ENCODE measurements at regions not wholly inside any gene's neighbourhood (a gene's known extent, or its start where the extent isn't known, plus 50 kb on each side); places are given as distances from the start of the nearest gene placed in this dataset.
"Not testable (repeated sequence)": the region's sequence is repeated elsewhere in the genome, so short reads cannot be mapped to it uniquely, and the experiment has no call there.

DNA sequence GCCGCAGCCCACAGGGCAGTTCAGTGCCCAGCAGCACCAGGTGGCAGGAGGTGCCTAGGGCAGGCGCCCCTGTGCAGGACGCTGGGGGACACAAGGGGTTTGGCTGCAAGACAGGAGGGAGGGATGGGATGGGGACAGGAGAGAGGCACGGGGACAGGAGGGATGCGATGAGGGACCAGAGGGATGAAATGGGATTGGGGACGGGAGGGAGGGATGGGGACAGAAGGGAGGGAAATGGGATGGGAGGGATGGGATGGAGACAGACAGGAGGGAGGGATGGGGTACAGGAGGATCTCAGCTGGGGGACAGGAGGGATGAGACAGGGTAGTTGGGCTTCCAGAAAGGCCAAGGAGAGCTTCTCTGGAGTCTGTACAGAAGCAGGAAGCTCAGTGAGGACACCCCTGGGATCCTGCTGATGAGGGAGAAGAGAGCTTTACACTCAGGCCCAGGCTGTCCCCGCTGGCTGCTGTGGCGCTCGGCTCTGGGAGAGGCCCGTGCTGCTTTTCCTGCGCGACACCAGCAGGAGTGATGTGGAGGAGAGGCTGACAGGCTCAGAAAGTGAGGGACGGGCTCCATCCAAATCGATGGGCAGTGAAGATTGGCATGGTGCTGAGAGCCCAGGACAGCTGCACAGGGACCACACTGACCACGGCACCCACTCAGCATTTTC, 400.8 kb downstream of the SMOC2 start:
- no peak for DNase-seq

DNA sequence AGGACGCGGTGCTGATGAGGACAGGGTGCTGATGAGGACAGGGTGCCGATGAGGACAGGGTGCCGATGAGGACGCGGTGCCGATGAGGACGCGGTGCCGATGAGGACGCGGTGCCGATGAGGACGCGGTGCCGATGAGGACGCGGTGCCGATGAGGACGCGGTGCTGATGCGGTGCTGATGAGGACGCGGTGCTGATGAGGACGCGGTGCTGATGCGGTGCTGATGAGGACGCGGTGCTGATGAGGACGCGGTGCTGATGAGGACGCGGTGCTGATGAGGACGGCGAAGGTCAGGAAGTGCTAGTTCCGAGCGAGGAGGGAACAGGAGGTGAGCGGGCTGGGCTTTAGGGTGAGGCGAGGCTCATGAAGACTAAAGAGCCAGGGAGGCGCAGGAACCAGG, 399.9 kb downstream of the SMOC2 start:
- not testable (repeated sequence) for DNase-seq

DNA sequence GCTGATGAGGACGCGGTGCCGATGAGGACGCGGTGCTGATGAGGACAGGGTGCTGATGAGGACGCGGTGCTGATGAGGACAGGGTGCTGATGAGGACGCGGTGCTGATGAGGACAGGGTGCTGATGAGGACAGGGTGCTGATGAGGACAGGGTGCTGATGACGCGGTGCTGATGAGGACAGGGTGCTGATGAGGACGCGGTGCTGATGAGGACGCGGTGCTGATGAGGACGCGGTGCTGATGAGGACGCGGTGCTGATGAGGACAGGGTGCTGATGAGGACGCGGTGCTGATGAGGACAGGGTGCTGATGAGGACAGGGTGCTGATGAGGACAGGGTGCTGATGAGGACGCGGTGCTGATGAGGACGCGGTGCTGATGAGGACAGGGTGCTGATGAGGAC, 399.3 kb downstream of the SMOC2 start:
- DNase-seq = not testable (repeated sequence)

DNA sequence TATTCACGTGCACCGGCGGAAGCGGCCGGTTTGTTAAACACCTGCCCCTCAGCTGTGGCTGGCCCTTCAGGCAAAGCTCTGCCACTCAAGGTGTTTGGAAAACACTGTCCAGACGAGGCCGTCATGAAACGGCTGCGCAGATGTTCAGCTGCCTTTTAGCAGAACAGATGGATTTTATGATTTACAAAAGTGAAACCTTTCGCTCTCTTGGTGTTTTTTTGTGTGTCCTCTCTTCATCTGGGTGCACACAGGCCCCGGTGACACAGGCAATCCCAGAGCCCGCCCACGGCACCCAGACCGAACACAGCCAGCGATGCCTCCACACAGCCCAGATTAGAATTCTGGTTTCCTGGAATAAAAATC, 397.0 kb downstream of the SMOC2 start:
- DNase-seq = no peak

DNA sequence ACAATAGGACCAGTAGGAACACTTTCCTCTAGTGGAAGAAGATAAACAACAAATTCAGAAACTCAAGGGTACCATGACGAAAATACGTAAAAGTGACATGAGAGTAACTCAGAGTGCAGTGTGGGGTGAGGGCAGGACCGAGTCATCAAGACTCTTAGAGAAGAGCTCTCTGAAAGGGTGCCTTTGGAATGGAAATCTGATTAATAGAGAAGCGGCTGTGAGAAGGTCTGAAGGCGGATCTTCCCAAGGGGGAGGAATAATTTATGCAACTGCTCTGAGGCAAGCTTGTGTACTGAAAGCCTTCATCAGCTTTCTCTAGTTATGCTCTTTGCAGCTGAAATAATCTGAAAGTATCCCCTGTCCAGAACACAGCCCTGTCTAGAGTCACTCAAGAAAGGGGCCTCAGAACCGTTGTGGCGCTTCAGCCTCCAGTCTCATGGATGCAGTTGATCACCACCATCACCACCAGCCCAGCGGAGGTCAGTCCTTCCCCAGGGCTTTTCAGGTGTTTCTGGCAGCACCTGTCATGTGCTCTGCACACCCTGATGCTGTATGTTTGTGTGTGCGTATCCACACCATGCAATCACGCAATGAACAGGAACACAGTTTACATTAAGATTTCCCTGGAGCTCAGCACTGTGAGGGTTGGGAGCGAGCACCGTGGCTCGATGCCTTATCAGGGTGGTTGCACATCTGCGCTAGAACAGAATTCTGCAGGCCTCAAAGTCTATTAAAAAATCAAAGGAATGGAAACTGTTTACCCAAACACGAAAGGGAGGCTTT, 396.5 kb downstream of the SMOC2 start:
- DNase-seq = no peak

DNA sequence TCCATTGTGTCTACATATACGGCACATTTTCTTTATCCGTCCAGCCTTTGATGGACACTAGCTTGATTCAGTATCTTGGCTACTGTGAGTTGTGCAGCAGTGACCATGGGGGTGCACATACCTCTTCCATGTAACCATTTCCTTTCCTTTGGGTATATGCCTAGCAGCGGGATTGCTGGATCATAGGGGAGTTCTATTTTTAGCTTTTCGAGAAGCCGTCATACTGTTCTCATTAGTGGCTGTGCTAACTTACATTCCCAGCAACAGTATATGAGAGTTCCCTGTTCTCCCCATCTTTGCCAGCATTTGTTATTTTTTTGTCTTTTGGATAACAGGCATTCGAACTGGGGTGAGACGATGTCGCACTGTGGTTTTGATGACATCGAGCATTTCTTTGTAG, 395.0 kb downstream of the SMOC2 start:
- no peak for DNase-seq

DNA sequence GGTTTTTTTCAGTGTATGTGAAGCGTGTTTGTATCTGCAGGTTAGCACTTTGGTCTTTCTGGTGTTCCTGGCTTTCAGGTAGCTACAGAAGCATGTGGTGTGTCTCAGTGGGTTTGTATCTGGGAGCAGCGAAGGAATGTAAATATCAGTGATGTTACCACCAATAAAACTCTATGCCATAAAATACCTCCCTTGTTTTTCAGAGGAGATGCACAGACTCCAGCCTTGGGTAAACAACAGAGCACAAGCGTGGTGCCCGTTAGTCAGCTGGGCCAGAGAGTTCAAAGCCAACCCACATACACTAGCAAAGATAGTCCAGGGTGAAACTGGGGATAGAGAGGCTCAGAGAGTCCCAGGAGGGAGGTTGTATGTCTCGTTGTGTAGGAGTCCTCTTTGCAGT, 393.8 kb downstream of the SMOC2 start:
- DNase-seq = no peak

DNA sequence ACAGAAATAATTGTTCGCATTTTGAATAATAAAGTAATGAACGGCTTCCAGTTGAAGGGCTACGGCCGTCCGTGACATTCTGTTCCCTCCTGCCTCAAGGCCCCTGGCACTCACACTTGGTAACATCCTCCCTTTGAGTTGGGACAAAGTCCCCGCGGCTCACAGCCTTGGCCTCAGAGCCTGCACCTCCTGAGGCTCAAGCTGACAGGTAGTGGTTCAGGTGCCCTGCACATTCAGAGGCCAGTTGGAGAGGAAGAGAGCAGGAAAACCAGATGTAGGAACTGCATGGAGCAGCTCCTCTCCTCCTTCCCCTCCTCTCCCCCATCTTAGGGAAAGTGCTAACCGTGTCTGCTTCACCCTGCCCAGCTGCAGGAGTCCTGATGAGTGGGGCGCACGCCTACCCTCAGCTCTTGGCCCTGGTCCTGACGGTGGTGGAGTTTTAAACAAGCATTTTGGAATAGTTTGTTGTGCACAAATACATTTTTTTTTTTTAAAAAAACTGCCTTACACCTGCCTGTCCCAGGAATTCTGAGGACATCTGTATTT, 393.1 kb downstream of the SMOC2 start:
- DNase-seq = no peak

DNA sequence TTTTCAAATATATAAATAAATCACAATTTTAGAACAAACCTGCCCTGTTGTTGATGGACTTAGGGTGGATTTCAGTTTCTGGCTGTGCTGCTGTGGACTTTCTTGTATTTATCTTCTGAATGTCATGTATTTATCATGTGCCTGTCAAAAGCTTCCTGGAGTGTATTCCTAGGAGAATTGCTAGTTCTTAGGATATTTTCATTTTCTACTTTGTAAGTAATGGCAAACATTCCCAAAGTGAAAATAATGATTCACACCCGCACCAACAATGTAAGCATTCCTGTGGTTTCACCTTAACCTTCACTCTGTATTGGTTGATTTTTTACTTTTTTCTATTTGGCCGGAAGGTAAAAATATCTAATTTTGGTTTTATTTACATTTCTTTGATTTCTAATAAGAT, 387.8 kb downstream of the SMOC2 start:
- DNase-seq = no peak

DNA sequence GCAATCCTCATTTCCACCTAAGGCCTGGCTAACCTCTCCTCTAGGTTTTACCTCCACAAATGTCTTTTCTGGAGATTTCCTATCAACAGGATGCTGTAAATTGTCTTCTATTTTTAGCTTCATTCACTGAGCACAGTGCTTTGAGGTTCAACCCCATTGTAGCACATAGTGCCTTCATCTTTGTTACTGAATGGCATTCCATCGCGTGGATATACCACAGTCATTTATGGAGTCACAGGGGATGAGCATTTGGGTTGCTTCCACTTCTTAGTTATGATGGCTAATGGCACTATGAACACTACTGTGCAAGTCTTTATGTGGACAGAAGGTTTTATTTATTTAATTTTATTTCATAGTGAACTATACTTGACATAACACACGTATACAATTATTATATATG, 387.1 kb downstream of the SMOC2 start:
- no peak for DNase-seq

DNA sequence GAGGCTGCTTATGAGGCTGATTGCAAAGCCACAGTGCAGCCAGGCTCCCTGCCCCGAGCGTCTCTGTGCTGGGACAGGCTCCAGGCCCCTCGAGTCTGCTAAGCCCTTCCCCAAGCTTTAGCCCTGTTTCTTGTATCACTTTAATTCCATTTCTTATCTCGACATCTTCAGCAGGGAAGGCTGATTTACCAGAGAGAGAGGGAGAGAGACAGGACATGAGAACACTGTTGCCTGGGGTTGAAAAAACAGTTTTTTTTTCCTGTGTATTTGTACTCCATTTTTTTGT, 386.5 kb downstream of the SMOC2 start:
- no peak for DNase-seq

DNA sequence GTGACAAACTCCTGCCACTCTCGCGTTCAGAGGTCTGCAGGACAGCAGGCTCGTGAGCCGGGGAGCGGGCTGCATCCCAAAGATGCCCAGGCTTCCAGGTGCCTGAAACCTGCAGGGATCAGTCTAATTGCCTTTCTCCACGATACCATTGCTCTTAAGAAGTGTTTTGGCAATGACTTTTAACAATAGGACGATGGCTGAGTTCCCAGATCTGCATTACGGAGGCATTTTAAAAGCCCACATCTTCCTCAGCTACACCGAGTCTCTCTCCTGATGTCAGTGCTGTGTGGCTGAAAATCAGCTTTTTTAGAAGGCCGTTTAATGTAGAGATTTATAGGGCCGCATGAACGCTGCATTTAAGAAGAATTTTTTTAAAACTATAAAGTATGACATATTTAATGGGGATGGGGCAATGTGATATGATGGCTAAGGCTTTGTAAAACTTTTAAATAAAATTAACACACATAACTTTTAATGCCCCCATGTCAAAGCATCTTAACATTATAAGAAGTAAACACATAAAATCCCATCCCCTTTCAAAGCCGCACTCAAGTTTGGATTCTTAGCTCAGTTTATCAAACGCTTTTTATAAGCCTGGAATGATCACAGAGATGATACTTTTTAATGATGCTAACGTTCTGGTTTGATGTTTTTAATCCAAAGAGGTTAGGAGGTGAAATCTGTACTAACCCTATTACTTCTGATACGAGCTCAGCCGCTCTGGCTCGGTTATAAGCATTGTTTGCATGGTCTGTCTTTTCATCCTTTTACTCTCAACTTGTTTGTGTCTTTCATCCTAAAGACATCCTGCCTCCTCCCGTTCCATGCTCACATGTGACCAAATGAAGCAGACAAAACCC, 386.0 kb downstream of the SMOC2 start:
- no peak for DNase-seq

DNA sequence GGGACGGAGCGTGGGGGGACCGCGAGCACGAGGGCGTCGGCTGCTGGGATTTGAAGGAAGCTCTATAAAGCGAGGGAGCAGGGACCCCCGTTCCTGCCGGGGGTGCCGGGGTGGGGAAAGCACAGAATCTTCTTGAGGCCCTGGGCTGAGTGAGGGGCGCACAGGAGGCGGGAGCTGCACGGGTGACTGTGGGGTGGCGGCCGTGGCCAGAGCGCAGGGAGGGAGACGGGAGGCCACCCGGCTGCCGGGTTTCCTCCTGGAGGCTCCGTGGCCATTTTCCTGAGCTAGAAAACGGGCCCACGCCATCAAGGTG, 385.1 kb downstream of the SMOC2 start:
- DNase-seq = no peak

DNA sequence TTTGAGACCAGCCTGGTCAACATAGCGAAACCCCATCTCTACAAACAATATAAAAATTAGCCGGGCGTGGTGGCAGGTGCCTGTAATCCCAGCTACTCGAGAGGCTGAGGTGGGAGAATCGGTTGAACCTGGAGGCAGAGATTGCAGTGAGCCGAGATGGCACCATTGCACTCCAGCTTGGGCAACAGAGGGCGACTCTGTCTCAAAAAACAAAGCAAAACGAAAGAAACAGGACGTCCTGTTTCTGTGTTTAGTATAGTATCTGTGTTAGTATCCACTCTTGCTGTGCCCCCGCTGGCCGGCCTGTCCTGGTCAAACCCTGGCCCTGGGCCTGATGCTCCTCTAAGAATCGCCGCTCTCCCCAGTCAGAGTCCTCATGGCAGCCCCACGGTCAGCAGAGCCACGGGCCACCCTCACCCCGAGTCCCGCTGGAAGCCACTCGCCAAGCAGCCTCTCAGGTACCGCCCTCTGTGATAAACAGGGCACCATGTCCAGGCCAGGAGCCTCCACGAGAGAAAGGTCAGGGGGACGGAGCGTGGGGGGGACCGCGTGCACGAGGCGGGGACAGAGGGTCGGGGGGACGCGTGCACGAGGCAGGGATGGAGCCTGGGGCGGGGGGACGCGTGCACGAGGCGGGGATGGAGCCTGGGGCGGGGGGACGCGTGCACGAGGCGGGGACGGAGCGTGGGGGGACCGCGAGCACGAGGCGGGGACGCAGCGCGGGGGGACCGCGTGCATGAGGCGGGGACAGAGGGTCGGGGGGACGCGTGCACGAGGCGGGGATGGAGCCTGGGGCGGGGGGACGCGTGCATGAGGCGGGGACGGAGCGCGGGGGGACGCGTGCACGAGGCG, 384.5 kb downstream of the SMOC2 start:
- DNase-seq = no peak

DNA sequence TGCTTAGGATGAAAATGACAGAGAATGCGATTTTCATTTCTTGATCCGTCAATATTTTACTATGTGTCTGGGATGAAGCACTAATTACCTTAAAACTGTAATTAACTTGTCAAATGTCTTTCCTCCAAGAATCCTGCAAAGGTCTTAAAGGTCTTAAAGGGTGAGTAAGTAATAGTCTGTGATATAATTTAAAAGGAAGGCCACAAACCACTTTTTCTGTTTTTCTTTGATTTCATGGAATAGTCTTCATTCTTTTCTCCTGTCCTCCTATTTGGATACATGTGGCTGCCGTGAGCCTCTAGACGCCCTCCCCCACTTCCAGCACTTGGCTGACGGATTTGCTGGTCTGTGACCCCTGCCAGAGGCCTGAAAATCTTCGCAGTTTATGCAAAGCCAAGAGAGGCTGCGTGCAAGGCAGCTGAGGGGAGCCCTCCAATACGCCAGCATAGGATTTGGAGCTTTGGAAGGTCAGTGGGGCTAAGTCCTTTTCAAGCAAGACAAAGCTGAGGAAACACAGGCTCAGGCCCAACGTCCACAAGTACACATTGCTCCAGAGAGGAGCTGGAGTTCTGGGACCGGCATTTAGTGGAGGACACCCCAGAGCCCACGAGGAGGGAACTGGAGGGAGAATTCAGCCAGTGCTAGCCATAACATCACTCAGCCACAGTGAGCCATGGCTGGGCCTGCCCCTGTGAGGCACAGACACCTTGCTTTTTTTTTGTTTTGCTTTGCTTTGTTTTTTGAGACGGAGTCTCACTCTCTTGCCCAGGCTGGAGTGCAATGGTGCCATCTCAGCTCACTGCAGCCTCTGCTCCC, 382.6 kb downstream of the SMOC2 start:
- no peak for DNase-seq

DNA sequence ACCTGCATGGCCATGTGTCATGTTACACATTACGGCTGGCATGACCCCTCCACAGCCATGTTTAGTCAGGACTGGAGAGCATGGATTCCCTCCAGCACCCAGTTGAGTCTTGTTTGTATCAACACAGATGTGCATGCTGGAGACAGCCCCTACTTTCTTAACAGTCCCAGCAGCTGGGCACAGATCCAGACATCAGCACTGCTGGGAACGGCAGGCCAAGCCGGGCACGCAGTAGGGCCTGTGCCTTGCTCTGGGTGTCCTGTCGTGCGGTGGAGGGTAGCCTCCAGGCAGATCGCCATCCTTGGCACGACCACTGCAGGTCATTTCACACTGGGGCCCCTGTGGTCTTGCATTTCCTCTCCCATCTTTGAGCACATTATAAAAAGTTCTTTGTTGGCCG, 381.4 kb downstream of the SMOC2 start:
- DNase-seq = no peak

DNA sequence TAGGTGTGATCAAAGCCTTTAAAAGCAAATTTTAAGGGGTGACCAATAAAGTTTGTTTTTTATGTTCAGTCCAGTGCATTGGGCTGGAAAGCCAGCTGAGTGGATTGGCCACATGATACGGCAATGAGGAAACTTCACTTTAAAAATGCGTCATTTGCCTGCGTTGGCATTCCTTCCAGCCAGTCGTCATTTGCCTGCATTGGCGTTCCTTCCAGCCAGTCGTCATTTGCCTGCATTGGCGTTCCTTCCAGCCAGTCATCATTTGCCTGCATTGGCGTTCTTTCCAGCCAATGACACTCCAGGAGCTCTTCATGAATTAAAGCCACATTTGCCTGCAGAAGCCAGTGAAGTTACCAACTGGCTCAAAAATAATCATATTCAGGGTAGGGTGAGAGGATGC, 378.6 kb downstream of the SMOC2 start:
- DNase-seq = no peak

DNA sequence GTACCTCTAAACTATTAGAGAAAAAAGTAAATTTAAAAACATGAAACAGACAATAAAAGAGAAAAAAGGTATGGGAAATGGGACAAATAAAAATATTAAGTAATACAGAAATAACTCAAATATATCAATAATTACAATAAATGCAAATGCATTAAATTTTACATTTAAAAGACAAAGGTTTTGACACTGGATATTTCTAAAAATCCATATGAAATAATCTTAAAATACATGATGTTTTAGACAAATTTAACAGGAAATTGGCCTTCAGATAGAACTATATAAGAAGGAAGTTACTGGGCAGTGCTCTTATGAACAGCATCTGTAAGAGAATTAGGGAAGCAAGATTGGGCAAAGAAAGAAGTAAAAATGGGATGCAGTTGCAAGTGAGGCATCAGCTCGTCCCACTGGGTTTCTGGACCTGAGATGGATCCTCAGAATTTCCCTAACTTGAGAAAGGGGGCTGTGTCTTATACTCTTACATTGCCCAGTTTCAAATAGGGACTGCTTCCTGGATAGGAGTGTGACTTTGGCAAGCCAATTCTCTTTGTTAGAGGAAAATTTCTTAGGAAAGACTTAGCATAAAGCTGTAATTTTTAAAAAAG, 376.7 kb downstream of the SMOC2 start:
- DNase-seq = no peak

DNA sequence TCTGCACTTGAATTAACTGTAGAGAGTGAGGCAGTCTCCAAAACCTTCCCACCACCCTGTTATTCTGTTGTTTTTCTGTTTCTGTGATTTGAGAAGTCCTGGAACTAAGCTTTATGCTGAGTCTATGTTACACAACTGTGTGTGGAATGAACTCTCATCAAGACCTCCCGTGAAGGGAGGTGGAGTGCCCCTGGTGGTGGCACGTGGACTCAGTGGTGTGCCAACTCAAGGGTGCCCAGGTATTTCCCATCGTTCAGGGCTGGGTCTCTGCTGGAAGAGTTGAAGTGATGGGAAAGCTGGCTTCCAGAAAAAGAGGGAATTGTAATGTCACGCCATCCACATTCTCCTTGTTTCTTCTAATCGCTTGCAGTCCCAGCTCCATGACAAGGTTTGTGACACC, 374.2 kb downstream of the SMOC2 start:
- peak; percentile 1 for DNase-seq

DNA sequence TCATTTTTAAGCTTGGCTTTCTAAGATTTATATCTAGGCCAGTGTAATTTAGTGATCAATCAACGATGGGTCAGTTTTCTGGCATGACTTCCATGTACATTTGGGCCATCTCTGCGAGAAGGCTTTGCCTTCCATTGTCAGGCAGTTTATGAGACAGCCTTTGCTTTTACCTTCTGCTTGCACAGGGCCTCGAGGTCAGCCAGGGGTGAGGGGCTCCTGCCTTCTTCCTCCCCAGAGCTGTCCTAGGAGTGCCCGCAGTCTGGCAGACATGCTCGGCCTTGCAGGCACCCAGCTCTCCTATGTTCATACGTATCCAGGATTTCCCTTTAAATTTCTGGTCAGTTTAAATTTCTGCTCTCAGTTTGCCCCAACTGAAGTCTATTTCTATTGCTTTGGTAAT, 367.2 kb downstream of the SMOC2 start:
- DNase-seq = no peak

DNA sequence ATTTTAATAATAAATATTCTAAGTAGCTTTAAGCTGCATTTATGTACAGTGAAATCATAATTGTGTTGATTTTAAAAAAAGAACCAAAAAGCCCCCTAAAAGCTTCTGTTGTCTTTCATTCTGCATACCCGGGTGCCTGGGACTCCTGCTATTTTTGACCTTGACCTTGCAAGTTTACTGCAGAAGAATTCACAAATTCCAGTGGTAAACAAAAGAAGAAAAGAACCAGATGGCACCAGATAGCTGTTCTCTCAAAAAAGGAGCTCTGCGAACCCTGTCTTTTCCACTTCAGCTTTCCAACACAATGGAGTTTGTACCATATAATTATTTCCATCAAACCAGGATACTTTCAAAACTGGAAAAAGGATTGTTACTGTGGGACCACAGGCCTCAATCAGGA, 363.3 kb downstream of the SMOC2 start:
- no peak for DNase-seq

DNA sequence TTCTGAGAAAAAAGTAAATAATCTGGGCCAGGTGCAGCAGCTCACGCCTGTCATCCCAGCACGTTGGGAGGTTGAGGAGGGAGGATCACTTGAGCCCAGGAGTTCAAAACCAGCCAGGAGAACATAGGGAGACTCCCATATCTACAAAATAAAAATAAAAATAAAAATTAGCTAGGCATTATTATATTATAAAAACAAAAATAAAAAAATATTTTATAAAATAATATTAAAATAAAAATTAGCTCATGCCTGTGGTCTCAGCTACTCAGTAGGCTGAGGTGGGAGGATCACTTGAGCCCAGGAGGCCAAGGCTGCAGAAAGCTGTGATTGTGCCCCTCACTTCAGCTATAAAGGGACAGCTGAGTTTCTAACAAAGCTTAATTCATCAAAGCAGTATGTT, 362.9 kb downstream of the SMOC2 start:
- DNase-seq = no peak

Data from hematopoietic multipotent progenitor cell treated with erythropoietin and hydrocortisone succinate and interleukin-3 and kit ligand, for 4 days (in vitro differentiated cells).